Liver (tissue), 8 donors: ENCODE measurements at regions not wholly inside any gene's neighbourhood (a gene's known extent, or its start where the extent isn't known, plus 50 kb on each side); places are given as distances from the start of the nearest gene placed in this dataset.

Experiments used
- DNase-seq: peaks from one replicate; pipeline ENCODE4 v3.0.0-alpha.2; 2017; ENCODE audit warnings: low spot score
- H3K27ac ChIP-seq, 2 donors: one replicate each; pipeline ENCODE4 v1.7.0; 2013; ENCODE audit warnings: inconsistent platforms in 2 of 2, low read length in 2 of 2, control low read depth in 1 of 2, low read depth in 1 of 2, mild to moderate bottlenecking in 1 of 2
- H3K27me3 ChIP-seq, 4 donors: one replicate each; pipeline versions ENCODE4 v1.6.1 to v1.7.0; 2013; ENCODE audit warnings: low read length in 3 of 4, inconsistent platforms in 1 of 4, mild to moderate bottlenecking in 1 of 4, moderate library complexity in 1 of 4; ENCODE audit not compliant: control insufficient read depth in 4 of 4, insufficient read depth in 4 of 4
- H3K36me3 ChIP-seq, 4 donors: one replicate each; pipeline versions ENCODE4 v1.6.1 to v1.7.0; 2013; ENCODE audit warnings: low read length in 3 of 4, mild to moderate bottlenecking in 3 of 4, low read depth in 1 of 4, moderate library complexity in 1 of 4; ENCODE audit not compliant: control insufficient read depth in 4 of 4, insufficient read depth in 3 of 4
- H3K4me1 ChIP-seq, 4 donors: one replicate each; pipeline versions ENCODE4 v1.6.1 to v1.7.0; 2013; ENCODE audit warnings: low read length in 3 of 4, mild to moderate bottlenecking in 3 of 4, moderate library complexity in 1 of 4; ENCODE audit not compliant: control insufficient read depth in 4 of 4, insufficient read depth in 4 of 4
- H3K4me3 ChIP-seq, 3 donors: one replicate each; pipeline versions ENCODE4 v1.6.1 to v1.7.0; 2013; ENCODE audit warnings: low read length in 3 of 3, control low read depth in 1 of 3, low read depth in 1 of 3, mild to moderate bottlenecking in 1 of 3
- H3K9ac ChIP-seq, 2 donors: one replicate each; pipeline ENCODE4 v1.7.0; 2013; ENCODE audit warnings: low read length in 2 of 2, mild to moderate bottlenecking in 2 of 2, moderate library complexity in 2 of 2, control low read depth in 1 of 2, low read depth in 1 of 2
- H3K9me3 ChIP-seq, 4 donors: one replicate each; pipeline versions ENCODE4 v1.6.1 to v1.7.0; 2013; ENCODE audit warnings: low read length in 3 of 4; ENCODE audit not compliant: control insufficient read depth in 4 of 4
- ATF3 ChIP-seq: IDR thresholded peaks from 2 replicates; pipeline ENCODE4 v1.6.1; 2016; ENCODE audit warnings: antibody characterized with exemption
- CTCF ChIP-seq: fragments of 150-350 bp; IDR thresholded peaks from 2 replicates; pipeline ENCODE4 v1.5.1; 2017; ENCODE audit warnings: improper control_type of control experiment, low read depth, low read length; ENCODE audit not compliant: missing input control
- EGR1 ChIP-seq, 2 donors: IDR thresholded peaks; 2 replicates each; pipeline ENCODE4 v1.6.1; 2016 to 2018; ENCODE audit warnings: antibody characterized with exemption in 2 of 2, low read depth in 2 of 2
- FOXA1 ChIP-seq: IDR thresholded peaks from 2 replicates; pipeline ENCODE4 v1.6.1; 2016; ENCODE audit warnings: antibody characterized with exemption
- FOXA2 ChIP-seq: IDR thresholded peaks from 2 replicates; pipeline ENCODE4 v1.6.1; 2016; ENCODE audit warnings: antibody characterized with exemption
- GABPA ChIP-seq, 2 donors: IDR thresholded peaks in 1 of 2; conservative IDR thresholded peaks in 1 of 2; 2 replicates each; pipeline ENCODE4 v1.6.1; 2016; ENCODE audit warnings: antibody characterized with exemption in 2 of 2, mild to moderate bottlenecking in 1 of 2, moderate library complexity in 1 of 2
- HNF4A ChIP-seq, 2 donors: conservative IDR thresholded peaks; 2 replicates each; pipeline ENCODE4 v1.6.1; 2016; ENCODE audit warnings: antibody characterized with exemption in 2 of 2, mild to moderate bottlenecking in 2 of 2
- HNF4G ChIP-seq: IDR thresholded peaks from 2 replicates; pipeline ENCODE4 v1.6.1; 2016; ENCODE audit warnings: antibody characterized with exemption
- JUND ChIP-seq, 2 donors: IDR thresholded peaks; 2 replicates each; pipeline ENCODE4 v1.6.1; 2016; ENCODE audit warnings: antibody characterized with exemption in 2 of 2
- MAX ChIP-seq: IDR thresholded peaks from 2 replicates; pipeline ENCODE4 v1.6.1; 2016; ENCODE audit warnings: antibody characterized with exemption
- NR2F2 ChIP-seq: IDR thresholded peaks from 2 replicates; pipeline ENCODE4 v1.6.1; 2016; ENCODE audit warnings: antibody characterized with exemption
- RAD21 ChIP-seq, 2 donors: IDR thresholded peaks; 2 replicates each; pipeline ENCODE4 v1.6.1; 2016; ENCODE audit warnings: antibody characterized with exemption in 2 of 2, mild to moderate bottlenecking in 2 of 2
- RXRA ChIP-seq, 2 donors: IDR thresholded peaks; 2 replicates each; pipeline ENCODE4 v1.6.1; 2017 to 2018; ENCODE audit warnings: antibody characterized with exemption in 2 of 2, mild to moderate bottlenecking in 1 of 2
- SP1 ChIP-seq: IDR thresholded peaks from 2 replicates; pipeline ENCODE4 v1.6.1; 2018; ENCODE audit warnings: antibody characterized with exemption, mild to moderate bottlenecking
- TAF1 ChIP-seq: conservative IDR thresholded peaks from 2 replicates; pipeline ENCODE4 v1.6.1; 2016; ENCODE audit warnings: antibody characterized with exemption, mild to moderate bottlenecking
- YY1 ChIP-seq: IDR thresholded peaks from 2 replicates; pipeline ENCODE4 v1.6.1; 2016; ENCODE audit warnings: antibody characterized with exemption, mild to moderate bottlenecking
- WGBS: extraction: QIAGEN DNeasy Blood & Tissue Kit; methylation state at CpG from one replicate; pipeline ENCODE4 v1.1.7; 2013; 5-methylcytosine and 5-hydroxymethylcytosine counted together
- TF ChIP-seq, protein P1 (sequence below): IDR thresholded peaks from 2 replicates; pipeline ENCODE4 v1.6.1; 2016; ENCODE audit warnings: antibody characterized with exemption, mild to moderate bottlenecking
- TF ChIP-seq, protein P2 (sequence below): IDR thresholded peaks from 2 replicates; pipeline ENCODE4 v1.6.1; 2016; ENCODE audit warnings: antibody characterized with exemption
- donor health status: healthy.
- donor health status: healthy.
- donor health status: healthy.
- donor health status: healthy.
- donor health status: healthy.

DNA sequence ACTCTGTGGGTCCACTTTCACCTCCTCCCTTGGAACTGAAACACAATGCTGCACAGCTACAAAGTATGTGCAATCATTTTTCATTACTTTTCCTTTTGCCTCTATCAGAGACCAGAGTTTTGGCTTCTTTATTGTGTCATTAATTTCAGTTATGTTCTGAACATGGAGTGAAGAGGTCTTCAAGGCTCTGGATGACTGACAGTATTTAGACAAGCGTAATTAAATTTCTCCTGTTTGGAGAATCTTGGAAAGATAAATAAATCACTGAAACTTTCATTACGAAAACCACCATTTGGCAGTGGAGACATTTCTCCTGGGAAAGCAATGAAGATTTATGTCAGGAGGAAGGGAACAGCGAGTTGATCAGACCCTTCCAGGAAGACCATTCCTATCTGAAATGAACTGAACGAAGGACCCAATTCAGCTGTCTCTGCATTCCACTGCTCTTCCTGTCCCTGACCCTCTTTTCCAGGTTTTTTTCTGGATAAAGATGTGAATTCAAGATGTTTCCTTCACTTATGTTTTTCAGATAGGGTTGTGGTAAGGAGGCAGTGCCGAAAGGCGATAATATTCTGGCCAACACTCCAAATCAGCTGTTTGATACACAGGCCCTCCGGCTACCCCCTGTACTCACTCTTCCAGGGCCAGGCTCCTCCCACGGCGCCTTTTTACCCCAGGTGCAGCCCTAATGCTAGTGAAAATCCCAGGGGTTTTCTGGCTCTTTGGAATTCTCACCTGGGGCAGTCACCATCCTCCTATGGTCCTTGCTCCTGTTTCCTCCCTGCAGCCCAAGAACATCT is 77.2 kb upstream of the OSMR start:
- TF ChIP-seq, protein P1, sequence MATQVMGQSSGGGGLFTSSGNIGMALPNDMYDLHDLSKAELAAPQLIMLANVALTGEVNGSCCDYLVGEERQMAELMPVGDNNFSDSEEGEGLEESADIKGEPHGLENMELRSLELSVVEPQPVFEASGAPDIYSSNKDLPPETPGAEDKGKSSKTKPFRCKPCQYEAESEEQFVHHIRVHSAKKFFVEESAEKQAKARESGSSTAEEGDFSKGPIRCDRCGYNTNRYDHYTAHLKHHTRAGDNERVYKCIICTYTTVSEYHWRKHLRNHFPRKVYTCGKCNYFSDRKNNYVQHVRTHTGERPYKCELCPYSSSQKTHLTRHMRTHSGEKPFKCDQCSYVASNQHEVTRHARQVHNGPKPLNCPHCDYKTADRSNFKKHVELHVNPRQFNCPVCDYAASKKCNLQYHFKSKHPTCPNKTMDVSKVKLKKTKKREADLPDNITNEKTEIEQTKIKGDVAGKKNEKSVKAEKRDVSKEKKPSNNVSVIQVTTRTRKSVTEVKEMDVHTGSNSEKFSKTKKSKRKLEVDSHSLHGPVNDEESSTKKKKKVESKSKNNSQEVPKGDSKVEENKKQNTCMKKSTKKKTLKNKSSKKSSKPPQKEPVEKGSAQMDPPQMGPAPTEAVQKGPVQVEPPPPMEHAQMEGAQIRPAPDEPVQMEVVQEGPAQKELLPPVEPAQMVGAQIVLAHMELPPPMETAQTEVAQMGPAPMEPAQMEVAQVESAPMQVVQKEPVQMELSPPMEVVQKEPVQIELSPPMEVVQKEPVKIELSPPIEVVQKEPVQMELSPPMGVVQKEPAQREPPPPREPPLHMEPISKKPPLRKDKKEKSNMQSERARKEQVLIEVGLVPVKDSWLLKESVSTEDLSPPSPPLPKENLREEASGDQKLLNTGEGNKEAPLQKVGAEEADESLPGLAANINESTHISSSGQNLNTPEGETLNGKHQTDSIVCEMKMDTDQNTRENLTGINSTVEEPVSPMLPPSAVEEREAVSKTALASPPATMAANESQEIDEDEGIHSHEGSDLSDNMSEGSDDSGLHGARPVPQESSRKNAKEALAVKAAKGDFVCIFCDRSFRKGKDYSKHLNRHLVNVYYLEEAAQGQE: peak; percentile 63
- TF ChIP-seq JUND (IDR thresholded peaks at IDR 0.05) (no peak), ATF3 (no peak), NR2F2 (peak; percentile 72), MAX (no peak), EGR1 (IDR thresholded peaks at IDR 0.05; ENCODE audit: low read depth in 2 of 2) (no peak), RXRA (IDR thresholded peaks at IDR 0.05) (peak in 1 of 2 donors; percentile 11), GABPA (IDR thresholded peaks at IDR 0.05 in 1 of 2, conservative IDR thresholded peaks at IDR 0.05 in 1 of 2) (no peak), FOXA2 (no peak), CTCF (no peak), HNF4G (no peak), TAF1 (no peak), RAD21 (IDR thresholded peaks at IDR 0.05) (peak in 1 of 2 donors; percentile 27), YY1 (no peak), HNF4A (conservative IDR thresholded peaks at IDR 0.05) (no peak), SP1 (peak; percentile 11), FOXA1 (no peak)
- TF ChIP-seq, protein P2, sequence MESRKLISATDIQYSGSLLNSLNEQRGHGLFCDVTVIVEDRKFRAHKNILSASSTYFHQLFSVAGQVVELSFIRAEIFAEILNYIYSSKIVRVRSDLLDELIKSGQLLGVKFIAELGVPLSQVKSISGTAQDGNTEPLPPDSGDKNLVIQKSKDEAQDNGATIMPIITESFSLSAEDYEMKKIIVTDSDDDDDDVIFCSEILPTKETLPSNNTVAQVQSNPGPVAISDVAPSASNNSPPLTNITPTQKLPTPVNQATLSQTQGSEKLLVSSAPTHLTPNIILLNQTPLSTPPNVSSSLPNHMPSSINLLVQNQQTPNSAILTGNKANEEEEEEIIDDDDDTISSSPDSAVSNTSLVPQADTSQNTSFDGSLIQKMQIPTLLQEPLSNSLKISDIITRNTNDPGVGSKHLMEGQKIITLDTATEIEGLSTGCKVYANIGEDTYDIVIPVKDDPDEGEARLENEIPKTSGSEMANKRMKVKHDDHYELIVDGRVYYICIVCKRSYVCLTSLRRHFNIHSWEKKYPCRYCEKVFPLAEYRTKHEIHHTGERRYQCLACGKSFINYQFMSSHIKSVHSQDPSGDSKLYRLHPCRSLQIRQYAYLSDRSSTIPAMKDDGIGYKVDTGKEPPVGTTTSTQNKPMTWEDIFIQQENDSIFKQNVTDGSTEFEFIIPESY: no peak
- Histone ChIP-seq H3K27ac (peak overlapping the region in 1 of 2 donors; percentile 31), H3K36me3 (no peaks in the 10 kb centered on the region), H3K4me3 (no peak overlapping the region), H3K27me3 (peaks cover 0 to 2% (median 0%) of the 10 kb centered on the region in 4 donors), H3K9ac (no peak overlapping the region), H3K9me3 (peaks cover 2 to 14% (median 7%) of the 10 kb centered on the region in 4 donors), H3K4me1 (no peaks in the 10 kb centered on the region)
- no peak for DNase-seq
- 64% methylated on average over 9 of the region's 9 CpGs for WGBS
